Gastrocnemius medialis (tissue), 4 donors: ENCODE measurements at regions not wholly inside any gene's neighbourhood (a gene's known extent, or its start where the extent isn't known, plus 50 kb on each side); places are given as distances from the start of the nearest gene placed in this dataset.

Source experiments
- POLR2A ChIP-seq, 2 donors: fragments of 450-650 bp; IDR thresholded peaks; one replicate each; pipeline ENCODE4 v1.6.1; 2017; ENCODE audit warnings: antibody characterized with exemption in 2 of 2, mild to moderate bottlenecking in 2 of 2, moderate library complexity in 2 of 2
- TF ChIP-seq, protein P1 (sequence below), 5 experiments: fragments of 450-650 bp in 3 of 5; fragments of 200-600 bp in 2 of 5; sonication (generic) in 2 of 5; IDR thresholded peaks in 4 of 5; conservative IDR thresholded peaks in 1 of 5; 1 replicate in 4 of 5; 2 replicates in 1 of 5; pipeline ENCODE4 v1.5.1; 2016 to 2019; ENCODE audit warnings: antibody characterized with exemption in 5 of 5, mild to moderate bottlenecking in 3 of 5, moderate library complexity in 3 of 5

- TF ChIP-seq, protein P1, sequence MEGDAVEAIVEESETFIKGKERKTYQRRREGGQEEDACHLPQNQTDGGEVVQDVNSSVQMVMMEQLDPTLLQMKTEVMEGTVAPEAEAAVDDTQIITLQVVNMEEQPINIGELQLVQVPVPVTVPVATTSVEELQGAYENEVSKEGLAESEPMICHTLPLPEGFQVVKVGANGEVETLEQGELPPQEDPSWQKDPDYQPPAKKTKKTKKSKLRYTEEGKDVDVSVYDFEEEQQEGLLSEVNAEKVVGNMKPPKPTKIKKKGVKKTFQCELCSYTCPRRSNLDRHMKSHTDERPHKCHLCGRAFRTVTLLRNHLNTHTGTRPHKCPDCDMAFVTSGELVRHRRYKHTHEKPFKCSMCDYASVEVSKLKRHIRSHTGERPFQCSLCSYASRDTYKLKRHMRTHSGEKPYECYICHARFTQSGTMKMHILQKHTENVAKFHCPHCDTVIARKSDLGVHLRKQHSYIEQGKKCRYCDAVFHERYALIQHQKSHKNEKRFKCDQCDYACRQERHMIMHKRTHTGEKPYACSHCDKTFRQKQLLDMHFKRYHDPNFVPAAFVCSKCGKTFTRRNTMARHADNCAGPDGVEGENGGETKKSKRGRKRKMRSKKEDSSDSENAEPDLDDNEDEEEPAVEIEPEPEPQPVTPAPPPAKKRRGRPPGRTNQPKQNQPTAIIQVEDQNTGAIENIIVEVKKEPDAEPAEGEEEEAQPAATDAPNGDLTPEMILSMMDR (IDR thresholded peaks at IDR 0.05 in 4 of 5, conservative IDR thresholded peaks at IDR 0.05 in 1 of 5) = no peak
- TF ChIP-seq POLR2A (IDR thresholded peaks at IDR 0.05) = no peak
Observed at GRCh38 chr1:200250469-200250868, 159.4 kb downstream of the ZNF281 start.
